Thoracic aorta (tissue), 2 donors: ENCODE measurements at regions not wholly inside any gene's neighbourhood (a gene's known extent, or its start where the extent isn't known, plus 50 kb on each side); places are given as distances from the start of the nearest gene placed in this dataset.

Experiments
- ATAC-seq: fragments of 150-250 bp; one replicate; pipeline ENCODE4 v1.8.0; 2017; ENCODE audit warnings: low read depth; ENCODE audit not compliant: insufficient number of reproducible peaks, low FRiP score
- DNase-seq: peaks from one replicate; pipeline ENCODE4 v3.0.0-alpha.2; 2020; ENCODE audit warnings: low spot score
- H3K27ac ChIP-seq, 2 donors: fragments of 200-600 bp; sonication (generic); 1 replicate in 1 of 2; 2 replicates in 1 of 2; pipeline ENCODE4 v1.5.1; 2016; ENCODE audit warnings: mild to moderate bottlenecking in 2 of 2, moderate library complexity in 2 of 2
- H3K27me3 ChIP-seq: fragments of 200-600 bp; sonication (generic); replicated peaks from 2 replicates; pipeline ENCODE4 v1.6.0; 2016; ENCODE audit warnings: mild to moderate bottlenecking; ENCODE audit not compliant: insufficient read depth
- H3K36me3 ChIP-seq: fragments of 200-600 bp; sonication (generic); one replicate; pipeline ENCODE4 v1.5.1; 2016
- H3K4me1 ChIP-seq, 2 donors: fragments of 200-600 bp; sonication (generic); 1 replicate in 1 of 2; 2 replicates in 1 of 2; pipeline versions ENCODE4 v1.5.1 to v1.6.0; 2016; ENCODE audit warnings: low read depth in 2 of 2, mild to moderate bottlenecking in 1 of 2; ENCODE audit not compliant: control insufficient read depth in 1 of 2
- H3K4me3 ChIP-seq: fragments of 200-600 bp; sonication (generic); 2 replicates; pipeline ENCODE4 v1.5.1; 2016; ENCODE audit warnings: mild to moderate bottlenecking
- H3K9me3 ChIP-seq: fragments of 200-600 bp; sonication (generic); 2 replicates; pipeline ENCODE4 v1.5.1; 2016
- CTCF ChIP-seq: fragments of 200-600 bp; sonication (generic); IDR thresholded peaks from one replicate; pipeline ENCODE4 v1.5.1; 2019; ENCODE audit warnings: antibody characterized with exemption

GRCh38 chr7:91671245-91671644, 209.3 kb downstream of the MTERF1 start:
- no peak for TF ChIP-seq CTCF
- H3K27ac ChIP-seq = no peak overlapping the region
- H3K36me3 ChIP-seq = no peaks in the 10 kb centered on the region
- no peaks in the 10 kb centered on the region for H3K4me1 ChIP-seq
- H3K4me3 ChIP-seq = no peak overlapping the region
- H3K9me3 ChIP-seq = no peaks in the 10 kb centered on the region
- no peaks in the 10 kb centered on the region for H3K27me3 ChIP-seq
- ATAC-seq = no peak
- no peak for DNase-seq

GRCh38 chr7:91674470-91674869, 206.0 kb downstream of the MTERF1 start:
- H3K36me3 ChIP-seq = no peaks in the 10 kb centered on the region
- DNase-seq (no peak), ATAC-seq (no peak)
- no peak overlapping the region for H3K4me3 ChIP-seq
- H3K4me1 ChIP-seq = no peaks in the 10 kb centered on the region
- H3K27me3 ChIP-seq = no peaks in the 10 kb centered on the region
- H3K27ac ChIP-seq = no peak overlapping the region
- TF ChIP-seq CTCF = no peak
- H3K9me3 ChIP-seq = no peaks in the 10 kb centered on the region

- peaks cover 0 to 5% of the 10 kb centered on the region in 2 donors for H3K4me1 ChIP-seq
- no peak for TF ChIP-seq CTCF
- H3K27me3 ChIP-seq = no peaks in the 10 kb centered on the region
- ATAC-seq (no peak), DNase-seq (no peak)
- no peak overlapping the region for H3K27ac ChIP-seq
- peaks cover 15% of the 10 kb centered on the region for H3K9me3 ChIP-seq
- H3K4me3 ChIP-seq = no peak overlapping the region
- no peaks in the 10 kb centered on the region for H3K36me3 ChIP-seq
Measured at GRCh38 chr7:91681718-91682117, 198.8 kb downstream of the MTERF1 start.

- H3K36me3 ChIP-seq = no peaks in the 10 kb centered on the region
- H3K27ac ChIP-seq = no peak overlapping the region
- peaks cover 0 to 5% of the 10 kb centered on the region in 2 donors for H3K4me1 ChIP-seq
- TF ChIP-seq CTCF = no peak
- ATAC-seq = no peak
- no peak overlapping the region for H3K4me3 ChIP-seq
- H3K27me3 ChIP-seq = no peaks in the 10 kb centered on the region
- no peak for DNase-seq
- peaks cover 15% of the 10 kb centered on the region for H3K9me3 ChIP-seq
Measured at GRCh38 chr7:91683823-91684222, 196.7 kb downstream of the MTERF1 start.

GRCh38 chr7:91685544-91685943, 195.0 kb downstream of the MTERF1 start:
- Histone ChIP-seq H3K9me3 (peaks cover 15% of the 10 kb centered on the region), H3K27ac (no peak overlapping the region), H3K4me1 (peaks cover 0 to 5% of the 10 kb centered on the region in 2 donors), H3K27me3 (no peaks in the 10 kb centered on the region), H3K4me3 (no peak overlapping the region), H3K36me3 (no peaks in the 10 kb centered on the region)
- no peak for DNase-seq
- ATAC-seq = no peak
- TF ChIP-seq CTCF = no peak
